Cardiac septum (tissue), 1 donor: ENCODE measurements at regions not wholly inside any gene's neighbourhood (a gene's known extent, or its start where the extent isn't known, plus 50 kb on each side); places are given as distances from the start of the nearest gene placed in this dataset.

ENCODE experiments used
- DNase-seq: peaks from one replicate; pipeline ENCODE4 v3.0.0-alpha.2; 2020; ENCODE audit warnings: low spot score
- intact Hi-C: fragments of 100-400 bp; cut with DNase I; formaldehyde crosslinking; loops from one replicate; pipeline ENCODE4 v1.14.0; 2022
- donor health status: DM: no; HTN: no; CAD: no.

DNA sequence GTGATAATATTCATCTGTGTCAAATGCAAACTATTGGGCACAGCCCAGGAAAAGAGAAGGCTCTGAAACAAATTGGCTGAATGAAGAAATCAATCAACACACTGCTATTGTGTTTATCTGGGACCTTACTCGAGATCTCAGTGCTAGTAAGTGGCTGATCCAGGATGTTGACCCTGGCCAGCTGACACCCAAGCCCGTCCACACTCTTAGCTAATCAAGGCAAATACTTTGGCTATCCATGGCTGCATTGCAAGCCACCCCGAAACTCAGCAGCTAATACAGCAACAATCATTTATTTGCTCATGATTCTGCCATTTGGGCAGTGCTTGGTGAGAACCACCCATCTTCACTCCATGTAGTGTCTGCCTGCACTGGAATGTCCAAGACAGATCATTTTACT, 74.1 kb upstream of the UBE3A start:
- intact Hi-C loops = loop anchor here (5.0 to 10.0 kb wide), 2 partner anchors 419 to 752 kb away; no protein-coding TSS in a partner anchor
- DNase-seq = no peak

DNA sequence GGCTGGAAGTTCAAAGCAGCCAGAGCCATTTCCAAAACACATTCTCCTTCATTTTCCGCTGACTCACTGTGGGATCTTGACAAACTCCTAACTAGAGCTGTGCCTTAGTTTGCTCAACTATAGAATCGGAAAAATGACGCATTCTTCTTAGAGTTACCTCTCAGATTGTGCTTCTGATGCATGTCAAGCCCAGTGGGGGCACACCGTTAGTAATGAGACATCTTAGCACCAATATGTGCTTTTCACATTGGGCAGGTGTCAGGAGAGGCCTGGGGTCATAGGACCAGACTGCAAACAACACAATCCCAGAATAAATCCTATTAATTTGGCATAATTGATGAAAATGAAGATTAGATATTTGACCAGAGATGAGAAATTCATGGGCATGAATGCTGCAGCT, 71.3 kb upstream of the UBE3A start:
- intact Hi-C loops = loop anchor here (5.0 to 10.0 kb wide), 2 partner anchors 422 to 755 kb away; no protein-coding TSS in a partner anchor
- DNase-seq = no peak

DNA sequence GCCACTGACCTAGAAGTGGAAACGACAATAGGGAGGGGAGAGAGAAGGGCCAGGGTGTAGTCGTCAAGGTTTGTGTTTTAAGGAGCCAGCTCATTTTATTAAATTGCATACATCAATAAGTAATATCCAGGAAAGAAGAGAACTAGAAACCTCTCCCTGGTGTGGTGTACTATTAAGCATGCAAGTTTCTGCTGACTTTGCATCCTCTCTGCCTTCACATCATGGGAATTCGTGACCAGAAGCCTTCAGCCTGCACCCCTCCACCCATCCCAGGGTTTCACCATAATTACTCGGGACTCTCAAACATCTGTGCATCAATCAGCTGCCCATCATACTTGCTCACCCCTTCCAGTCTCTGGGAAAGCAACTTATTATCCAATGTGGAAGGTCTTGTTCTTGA, 70.9 kb upstream of the UBE3A start:
- no peak for DNase-seq
- intact Hi-C loops = loop anchor here (5.0 to 10.0 kb wide), 3 partner anchors 423 to 1353 kb away; no protein-coding TSS in a partner anchor

DNA sequence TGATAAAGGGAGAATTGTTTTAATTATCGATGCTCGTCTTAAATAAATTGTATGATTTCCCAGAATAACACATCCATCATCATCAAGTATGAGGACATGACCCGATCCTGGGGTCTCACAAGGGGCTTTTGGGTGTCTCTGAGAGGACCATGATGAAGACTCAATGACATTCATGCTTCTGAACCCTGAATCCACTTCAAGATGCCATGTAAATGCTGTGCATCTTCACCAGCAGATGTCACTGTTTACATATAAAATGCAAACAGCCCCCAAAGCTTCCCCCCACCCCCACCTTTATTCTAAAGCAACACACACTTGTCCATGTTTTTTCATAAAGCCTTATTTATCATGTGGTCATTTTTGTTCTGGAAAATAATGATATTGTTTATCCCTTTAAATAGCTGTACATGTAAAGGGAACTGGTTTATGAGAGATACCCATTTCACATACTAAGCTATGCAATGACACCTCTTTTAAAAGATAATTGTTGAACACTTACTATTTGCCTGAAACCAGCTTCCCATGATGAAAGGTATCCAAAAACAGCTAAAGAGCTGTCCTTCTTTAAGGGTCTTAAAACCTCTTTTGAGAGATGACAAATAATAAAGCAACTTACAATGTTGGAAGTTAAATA, 69.7 kb upstream of the UBE3A start:
- DNase-seq = no peak
- intact Hi-C loops = loop anchor here (5.0 kb wide), 1 partner anchor 1354 kb away; no protein-coding TSS in a partner anchor

DNA sequence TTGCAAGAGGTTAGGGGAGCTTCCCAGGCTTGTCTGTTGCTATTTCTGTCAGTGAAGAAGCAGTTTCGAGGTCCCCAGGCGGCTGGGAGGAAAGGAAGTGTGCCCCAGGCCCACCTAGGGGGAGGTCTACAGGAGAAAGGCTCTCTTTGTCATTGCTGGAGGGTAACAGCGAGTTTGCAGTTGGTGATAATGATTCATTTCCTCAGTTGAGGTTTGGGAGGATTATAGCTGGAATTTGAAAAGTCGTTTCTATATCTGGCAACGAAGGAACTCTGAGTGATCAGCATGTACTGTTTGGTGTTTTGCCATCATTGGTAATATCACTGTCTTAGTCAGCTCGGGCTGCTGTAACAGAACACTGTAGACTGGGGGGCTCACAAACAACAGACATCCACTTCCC, 65.5 kb upstream of the UBE3A start:
- intact Hi-C loops = no loop called here
- DNase-seq = no peak

DNA sequence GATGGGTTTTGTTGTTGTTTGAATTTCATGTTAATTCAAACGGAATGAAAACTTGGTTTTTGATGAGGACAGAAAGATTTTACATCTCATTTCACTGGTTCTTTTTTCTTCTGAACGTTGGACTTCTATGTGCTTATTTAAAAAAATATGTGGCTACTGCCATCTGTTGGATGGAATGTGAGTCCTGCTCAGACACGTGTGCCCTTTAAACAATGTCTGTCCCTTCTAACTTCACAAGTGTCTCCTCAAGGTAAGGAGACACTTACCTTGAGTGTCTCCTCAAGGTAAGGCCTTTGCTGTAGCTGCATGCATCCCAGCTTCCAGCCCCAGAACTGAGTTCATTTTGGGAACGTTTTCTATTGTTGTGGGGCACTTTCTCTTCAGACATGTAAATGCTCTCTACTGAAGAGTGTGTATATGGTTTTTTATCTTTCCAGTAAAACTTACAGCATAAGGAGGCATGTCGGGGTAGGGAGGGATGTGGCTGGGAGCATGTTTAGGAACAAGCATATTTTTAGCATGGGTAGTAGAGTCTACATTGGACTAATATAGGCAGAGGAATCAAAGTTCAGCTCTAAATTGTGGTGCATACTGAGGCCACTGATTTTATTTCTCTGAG, 63.1 kb upstream of the UBE3A start:
- intact Hi-C loops = no loop called here
- DNase-seq = no peak

DNA sequence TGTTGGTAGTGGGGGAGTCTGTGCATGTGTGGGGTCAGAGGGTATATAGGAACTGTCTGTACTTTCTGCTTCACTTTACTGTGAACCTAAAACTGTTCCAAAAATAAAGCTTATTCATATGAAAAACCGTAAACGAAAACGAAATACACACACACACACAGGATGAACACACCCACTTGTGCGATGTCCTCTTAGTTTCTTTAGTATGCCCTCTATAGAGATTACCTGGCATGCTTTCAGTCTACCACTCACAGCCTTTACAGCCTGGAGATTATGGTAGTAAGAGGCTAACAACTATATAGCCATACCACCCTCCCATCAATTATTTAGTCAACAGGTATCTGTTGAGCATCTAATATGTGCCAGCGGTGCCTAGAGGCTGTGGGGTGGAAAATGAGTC, 60.0 kb upstream of the UBE3A start:
- intact Hi-C loops = no loop called here

DNA sequence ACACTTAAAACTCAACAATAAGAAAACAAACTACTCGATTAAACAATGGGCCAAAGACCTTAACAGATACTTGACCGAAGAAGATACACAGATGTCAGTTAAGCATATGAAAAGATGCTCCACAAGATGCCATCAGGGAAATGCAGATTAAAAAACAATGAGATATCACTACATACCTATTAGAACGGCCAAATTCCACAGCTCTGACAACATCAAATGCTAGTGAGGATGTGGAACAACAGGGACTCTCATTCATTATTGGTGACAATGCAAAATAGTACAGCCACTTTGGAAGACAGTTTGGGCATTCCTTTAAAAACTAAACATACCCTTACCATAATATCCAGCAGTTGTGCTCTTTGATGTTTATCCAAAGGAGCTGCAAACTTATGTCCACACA, 59.1 kb upstream of the UBE3A start:
- intact Hi-C loops = no loop called here
- DNase-seq = no peak

More for the DNA sequence above, 60.0 kb upstream of the UBE3A start:
- DNase-seq = no peak

DNA sequence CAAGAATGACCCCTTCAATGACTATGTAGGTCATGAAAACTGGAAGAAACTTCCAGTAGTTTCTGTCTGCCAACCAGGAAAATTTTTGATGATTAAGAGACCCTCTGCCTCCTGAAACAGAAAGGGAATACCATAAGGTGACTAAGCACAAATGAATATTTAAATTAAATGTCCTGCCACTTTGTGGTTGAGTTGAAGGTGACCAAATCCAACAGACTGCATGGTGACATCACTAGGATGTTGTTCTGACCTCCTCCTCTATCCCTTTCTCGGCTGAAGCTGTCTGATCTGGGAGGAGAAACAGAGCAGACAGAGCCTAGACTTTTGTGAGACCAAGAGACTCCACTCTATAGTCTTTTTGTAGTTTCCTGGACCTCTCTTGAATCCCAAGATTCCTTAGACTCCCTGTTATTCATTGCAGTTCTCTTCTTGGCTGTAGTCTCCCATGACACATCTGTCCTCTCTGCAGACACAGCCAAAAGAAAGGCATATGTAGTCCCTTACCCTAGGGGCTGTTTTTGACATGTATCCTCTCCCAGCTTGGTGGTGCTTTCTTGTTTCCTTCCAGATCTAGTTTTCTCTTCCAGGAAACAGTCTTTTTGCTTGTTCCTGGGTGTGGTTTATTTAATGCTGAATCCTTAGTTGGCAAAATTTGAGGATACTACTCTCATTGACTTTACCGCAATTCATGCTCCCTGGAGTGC, 55.2 kb upstream of the UBE3A start:
- intact Hi-C loops = no loop called here

DNA sequence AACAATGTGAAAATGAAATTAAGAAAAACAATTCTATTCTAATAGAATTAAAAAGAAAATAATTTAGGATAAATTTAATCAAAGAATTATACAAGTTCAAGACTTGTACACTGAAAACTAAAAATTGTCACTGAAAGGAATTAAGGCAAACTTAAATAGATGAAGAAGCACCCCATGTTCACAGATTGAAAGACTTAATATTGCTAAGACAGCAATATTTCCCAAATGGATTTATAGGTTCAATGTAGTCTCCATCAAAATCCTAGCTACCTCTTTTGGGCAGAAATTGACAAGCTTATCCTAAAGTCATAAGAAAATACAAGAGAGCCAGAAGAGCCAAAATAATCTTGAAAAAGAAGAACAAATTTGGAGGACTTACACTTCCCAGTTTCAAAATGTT, 53.5 kb upstream of the UBE3A start:
- DNase-seq = no peak
- intact Hi-C loops = no loop called here

More for the DNA sequence above, 55.2 kb upstream of the UBE3A start:
- no peak for DNase-seq
